ENCODE measurements at regions not wholly inside any gene's neighbourhood (a gene's known extent, or its start where the extent isn't known, plus 50 kb on each side); places are given as distances from the start of the nearest gene placed in this dataset.

- H3K27me3 ChIP-seq (ENCODE audit: insufficient read depth, low read length, poor library complexity, severe bottlenecking) = no peaks in the 10 kb centered on the region
- peak overlapping the region; percentile 21 for H3K4me2 ChIP-seq (ENCODE audit: low read depth, low read length, poor library complexity, severe bottlenecking)
- no peaks in the 10 kb centered on the region for H3K9me2 ChIP-seq (replicated peaks; ENCODE audit: low read depth, low read length)
- no peaks in the 10 kb centered on the region for H4K20me1 ChIP-seq (ENCODE audit: insufficient read depth, low read length, poor library complexity, severe bottlenecking)
- H3F3A ChIP-seq (ENCODE audit: low read depth) = peaks cover 24% of the 10 kb centered on the region
- peak overlapping the region; percentile 85 for H3K9ac ChIP-seq (ENCODE audit: low read depth, low read length, poor library complexity, severe bottlenecking)
- peaks cover 90% of the 10 kb centered on the region for H3K4me1 ChIP-seq (ENCODE audit: insufficient read depth, low read length, poor library complexity, severe bottlenecking)
- no peak overlapping the region for H2AFZ ChIP-seq (ENCODE audit: low read length)
- H3K36me3 ChIP-seq (ENCODE audit: insufficient read depth, low read length) = no peaks in the 10 kb centered on the region
- H3K4me3 ChIP-seq (ENCODE audit: low read length, poor library complexity, severe bottlenecking) = no peak overlapping the region
- TF ChIP-seq CTCF (conservative IDR thresholded peaks at IDR 0.05; ENCODE audit: low read length) = no peak
- no peak for TF ChIP-seq EZH2phosphoT487 (IDR thresholded peaks at IDR 0.05; ENCODE audit: borderline replicate concordance)
- H3K79me2 ChIP-seq (ENCODE audit: insufficient read depth, low read length) = no peaks in the 10 kb centered on the region
- H3K9me3 ChIP-seq (ENCODE audit: insufficient read depth, low read depth, low read length) = 0 out of 2 replicates have a peak, but pooled peaks cover 3% of the 10 kb centered on the region
Measured at GRCh38 chr1:109818271-109818987, 54.7 kb upstream of the EPS8L3 start.

- no peaks in the 10 kb centered on the region for H3K9me2 ChIP-seq (replicated peaks; ENCODE audit: low read depth, low read length)
- peaks cover 88% of the 10 kb centered on the region for H3K4me1 ChIP-seq (ENCODE audit: insufficient read depth, low read length, poor library complexity, severe bottlenecking)
- no peak overlapping the region for H2AFZ ChIP-seq (ENCODE audit: low read length)
- TF ChIP-seq EZH2phosphoT487 (IDR thresholded peaks at IDR 0.05; ENCODE audit: borderline replicate concordance) = no peak
- TF ChIP-seq CTCF (conservative IDR thresholded peaks at IDR 0.05; ENCODE audit: low read length) = no peak
- peaks cover 24% of the 10 kb centered on the region for H3F3A ChIP-seq (ENCODE audit: low read depth)
- peak overlapping the region; percentile 21 for H3K4me2 ChIP-seq (ENCODE audit: low read depth, low read length, poor library complexity, severe bottlenecking)
- H4K20me1 ChIP-seq (ENCODE audit: insufficient read depth, low read length, poor library complexity, severe bottlenecking) = no peaks in the 10 kb centered on the region
- H3K9me3 ChIP-seq (ENCODE audit: insufficient read depth, low read depth, low read length) = 0 out of 2 replicates have a peak, but pooled peaks cover 3% of the 10 kb centered on the region
- H3K36me3 ChIP-seq (ENCODE audit: insufficient read depth, low read length) = no peaks in the 10 kb centered on the region
- no peaks in the 10 kb centered on the region for H3K27me3 ChIP-seq (ENCODE audit: insufficient read depth, low read length, poor library complexity, severe bottlenecking)
- no peak overlapping the region for H3K4me3 ChIP-seq (ENCODE audit: low read length, poor library complexity, severe bottlenecking)
- H3K9ac ChIP-seq (ENCODE audit: low read depth, low read length, poor library complexity, severe bottlenecking) = peak overlapping the region; percentile 85
- H3K79me2 ChIP-seq (ENCODE audit: insufficient read depth, low read length) = no peaks in the 10 kb centered on the region
Measured at GRCh38 chr1:109817881-109818270, 54.2 kb upstream of the EPS8L3 start.

GRCh38 chr1:109816975-109817535, 53.3 kb upstream of the EPS8L3 start:
- Histone ChIP-seq H3K9me3 (ENCODE audit: insufficient read depth, low read depth, low read length) (0 out of 2 replicates have a peak, but pooled peaks cover 3% of the 10 kb centered on the region), H3K4me3 (ENCODE audit: low read length, poor library complexity, severe bottlenecking) (no peak overlapping the region), H4K20me1 (ENCODE audit: insufficient read depth, low read length, poor library complexity, severe bottlenecking) (no peaks in the 10 kb centered on the region), H3K9me2 (replicated peaks; ENCODE audit: low read depth, low read length) (no peaks in the 10 kb centered on the region), H3F3A (ENCODE audit: low read depth) (peaks cover 24% of the 10 kb centered on the region), H3K36me3 (ENCODE audit: insufficient read depth, low read length) (no peaks in the 10 kb centered on the region), H3K4me2 (ENCODE audit: low read depth, low read length, poor library complexity, severe bottlenecking) (peak overlapping the region; percentile 69), H2AFZ (ENCODE audit: low read length) (no peak overlapping the region), H3K27me3 (ENCODE audit: insufficient read depth, low read length, poor library complexity, severe bottlenecking) (no peaks in the 10 kb centered on the region), H3K79me2 (ENCODE audit: insufficient read depth, low read length) (no peaks in the 10 kb centered on the region), H3K4me1 (ENCODE audit: insufficient read depth, low read length, poor library complexity, severe bottlenecking) (peaks cover 89% of the 10 kb centered on the region), H3K9ac (ENCODE audit: low read depth, low read length, poor library complexity, severe bottlenecking) (peak overlapping the region; percentile 85)
- no peak for TF ChIP-seq CTCF (conservative IDR thresholded peaks at IDR 0.05; ENCODE audit: low read length)
- TF ChIP-seq EZH2phosphoT487 (IDR thresholded peaks at IDR 0.05; ENCODE audit: borderline replicate concordance) = no peak
